SK-N-SH treated with all-trans-retinoic acid at 6 μM for 48 hours (cell line): ENCODE measurements at regions not wholly inside any gene's neighbourhood (a gene's known extent, or its start where the extent isn't known, plus 50 kb on each side); places are given as distances from the start of the nearest gene placed in this dataset.

Experiments
- ARNTL ChIP-seq: fragments of 450-650 bp; formaldehyde crosslinking; IDR thresholded peaks from 2 replicates; pipeline ENCODE4 v1.5.0; 2020; ENCODE audit warnings: low read depth, mild to moderate bottlenecking, moderate library complexity, borderline replicate concordance
- CSRNP3 ChIP-seq: fragments of 250-450 bp; sonication (Bioruptor Pico); IDR thresholded peaks from 2 replicates; pipeline ENCODE4 v1.5.1; 2021; ENCODE audit warnings: mild to moderate bottlenecking, moderate library complexity
- GLIS3 ChIP-seq: fragments of 250-450 bp; sonication (Bioruptor Pico); IDR thresholded peaks from 2 replicates; pipeline ENCODE4 v1.5.0; 2020; ENCODE audit warnings: mild to moderate bottlenecking, moderate library complexity
- RARB ChIP-seq: fragments of 250-450 bp; sonication (Bioruptor Pico); IDR thresholded peaks from 2 replicates; pipeline ENCODE4 v1.8.0; 2021; ENCODE audit warnings: mild to moderate bottlenecking, moderate library complexity
- TCF4 ChIP-seq: fragments of 250-450 bp; sonication (Bioruptor Pico); IDR thresholded peaks from 2 replicates; pipeline ENCODE4 v1.8.0; 2021; ENCODE audit warnings: mild to moderate bottlenecking, moderate library complexity, borderline replicate concordance
- ZFP3 ChIP-seq: fragments of 250-450 bp; sonication (Bioruptor Pico); IDR thresholded peaks from 2 replicates; pipeline ENCODE4 v1.5.0; 2020; ENCODE audit warnings: mild to moderate bottlenecking, moderate library complexity
- ZFP30 ChIP-seq: fragments of 450-650 bp; formaldehyde crosslinking; IDR thresholded peaks from 2 replicates; pipeline ENCODE4 v1.5.0; 2022; ENCODE audit warnings: mild to moderate bottlenecking, moderate library complexity
- ZNF565 ChIP-seq: fragments of 450-650 bp; formaldehyde crosslinking; conservative IDR thresholded peaks from 2 replicates; pipeline ENCODE4 v1.5.0; 2020; ENCODE audit warnings: low read depth, mild to moderate bottlenecking, moderate library complexity
- TF ChIP-seq, protein P1 (sequence below): fragments of 250-450 bp; sonication (Bioruptor Pico); IDR thresholded peaks from 2 replicates; pipeline ENCODE4 v1.8.0; 2020; ENCODE audit warnings: mild to moderate bottlenecking, moderate library complexity, borderline replicate concordance
- TF ChIP-seq, protein P2 (sequence below): fragments of 250-450 bp; sonication (Bioruptor Pico); IDR thresholded peaks from 2 replicates; pipeline ENCODE4 v1.5.0; 2020; ENCODE audit warnings: mild to moderate bottlenecking, moderate library complexity

DNA sequence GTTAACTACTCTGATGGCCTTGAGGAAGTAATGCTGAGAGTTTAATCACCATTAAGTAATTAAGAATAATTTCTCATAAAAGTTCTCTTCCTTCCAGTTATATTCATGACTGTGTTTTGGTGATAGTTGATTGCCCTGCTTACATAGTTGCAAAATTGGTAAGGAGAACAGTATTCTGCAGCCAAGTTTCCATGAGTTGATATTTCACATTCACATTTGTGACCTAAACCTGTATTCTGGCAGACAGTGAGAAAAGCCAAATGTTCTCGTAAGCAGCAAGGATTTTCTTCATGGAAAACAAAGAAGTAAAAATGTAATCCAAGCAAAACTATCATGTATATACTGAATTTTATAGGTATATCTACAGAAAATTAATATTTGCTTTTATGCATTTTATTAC lies 187.8 kb upstream of the NUDT6 start:
- TF ChIP-seq ARNTL (CRISPR knock-in tag) (no peak), ZNF565 (no peak), ZFP30 (no peak), TCF4 (no peak), GLIS3 (CRISPR knock-in tag) (no peak), RARB (CRISPR knock-in tag) (no peak), CSRNP3 (CRISPR knock-in tag) (no peak), ZFP3 (no peak)
- TF ChIP-seq, protein P1, sequence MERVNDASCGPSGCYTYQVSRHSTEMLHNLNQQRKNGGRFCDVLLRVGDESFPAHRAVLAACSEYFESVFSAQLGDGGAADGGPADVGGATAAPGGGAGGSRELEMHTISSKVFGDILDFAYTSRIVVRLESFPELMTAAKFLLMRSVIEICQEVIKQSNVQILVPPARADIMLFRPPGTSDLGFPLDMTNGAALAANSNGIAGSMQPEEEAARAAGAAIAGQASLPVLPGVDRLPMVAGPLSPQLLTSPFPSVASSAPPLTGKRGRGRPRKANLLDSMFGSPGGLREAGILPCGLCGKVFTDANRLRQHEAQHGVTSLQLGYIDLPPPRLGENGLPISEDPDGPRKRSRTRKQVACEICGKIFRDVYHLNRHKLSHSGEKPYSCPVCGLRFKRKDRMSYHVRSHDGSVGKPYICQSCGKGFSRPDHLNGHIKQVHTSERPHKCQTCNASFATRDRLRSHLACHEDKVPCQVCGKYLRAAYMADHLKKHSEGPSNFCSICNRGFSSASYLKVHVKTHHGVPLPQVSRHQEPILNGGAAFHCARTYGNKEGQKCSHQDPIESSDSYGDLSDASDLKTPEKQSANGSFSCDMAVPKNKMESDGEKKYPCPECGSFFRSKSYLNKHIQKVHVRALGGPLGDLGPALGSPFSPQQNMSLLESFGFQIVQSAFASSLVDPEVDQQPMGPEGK (CRISPR knock-in tag), result no peak
- TF ChIP-seq, protein P2, sequence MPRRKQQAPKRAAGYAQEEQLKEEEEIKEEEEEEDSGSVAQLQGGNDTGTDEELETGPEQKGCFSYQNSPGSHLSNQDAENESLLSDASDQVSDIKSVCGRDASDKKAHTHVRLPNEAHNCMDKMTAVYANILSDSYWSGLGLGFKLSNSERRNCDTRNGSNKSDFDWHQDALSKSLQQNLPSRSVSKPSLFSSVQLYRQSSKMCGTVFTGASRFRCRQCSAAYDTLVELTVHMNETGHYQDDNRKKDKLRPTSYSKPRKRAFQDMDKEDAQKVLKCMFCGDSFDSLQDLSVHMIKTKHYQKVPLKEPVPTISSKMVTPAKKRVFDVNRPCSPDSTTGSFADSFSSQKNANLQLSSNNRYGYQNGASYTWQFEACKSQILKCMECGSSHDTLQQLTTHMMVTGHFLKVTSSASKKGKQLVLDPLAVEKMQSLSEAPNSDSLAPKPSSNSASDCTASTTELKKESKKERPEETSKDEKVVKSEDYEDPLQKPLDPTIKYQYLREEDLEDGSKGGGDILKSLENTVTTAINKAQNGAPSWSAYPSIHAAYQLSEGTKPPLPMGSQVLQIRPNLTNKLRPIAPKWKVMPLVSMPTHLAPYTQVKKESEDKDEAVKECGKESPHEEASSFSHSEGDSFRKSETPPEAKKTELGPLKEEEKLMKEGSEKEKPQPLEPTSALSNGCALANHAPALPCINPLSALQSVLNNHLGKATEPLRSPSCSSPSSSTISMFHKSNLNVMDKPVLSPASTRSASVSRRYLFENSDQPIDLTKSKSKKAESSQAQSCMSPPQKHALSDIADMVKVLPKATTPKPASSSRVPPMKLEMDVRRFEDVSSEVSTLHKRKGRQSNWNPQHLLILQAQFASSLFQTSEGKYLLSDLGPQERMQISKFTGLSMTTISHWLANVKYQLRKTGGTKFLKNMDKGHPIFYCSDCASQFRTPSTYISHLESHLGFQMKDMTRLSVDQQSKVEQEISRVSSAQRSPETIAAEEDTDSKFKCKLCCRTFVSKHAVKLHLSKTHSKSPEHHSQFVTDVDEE, result no peak
